Fibroblast of lung (primary cell): ENCODE measurements at regions not wholly inside any gene's neighbourhood (a gene's known extent, or its start where the extent isn't known, plus 50 kb on each side); places are given as distances from the start of the nearest gene placed in this dataset.
A peak's percentile ranks its signal among the peaks of the same experiment; 100 is the strongest.

Source experiments
- CTCF ChIP-seq, 2 donors: IDR thresholded peaks in 1 of 2; conservative IDR thresholded peaks in 1 of 2; 1 replicate in 1 of 2; 2 replicates in 1 of 2; pipeline ENCODE4 v1.5.1; 2011 to 2012; ENCODE audit warnings: low read length in 2 of 2, control low read depth in 1 of 2, inconsistent platforms in 1 of 2, low read depth in 1 of 2, mild to moderate bottlenecking in 1 of 2
- EZH2 ChIP-seq: IDR thresholded peaks from 2 replicates; pipeline ENCODE4 v1.5.1; 2012; ENCODE audit warnings: low read length, control low read depth, mild to moderate bottlenecking; ENCODE audit errors: missing control alignments

- TF ChIP-seq CTCF (conservative IDR thresholded peaks at IDR 0.05 in 1 of 2, IDR thresholded peaks at IDR 0.05 in 1 of 2; ENCODE audit: low read depth in 1 of 2, low read length in 2 of 2) (peak in 1 of 2 donors; percentile 47), EZH2 (no peak)
These were observed 517.5 kb upstream of the UBE2E2 start for GRCh38 chr3:22685597-22685996.
